ENCODE measurements at regions not wholly inside any gene's neighbourhood (a gene's known extent, or its start where the extent isn't known, plus 50 kb on each side); places are given as distances from the start of the nearest gene placed in this dataset.

GRCh38 chr7:85587785-85588184 is 400.9 kb upstream of the SEMA3D start:
- TF ChIP-seq CTCF (IDR thresholded peaks at IDR 0.05 in 8 of 11, conservative IDR thresholded peaks at IDR 0.05 in 3 of 11), result no peak
- TF ChIP-seq POLR2A (IDR thresholded peaks at IDR 0.05), result no peak
- no peak for TF ChIP-seq POLR2AphosphoS5 (IDR thresholded peaks at IDR 0.05)

Data from spleen (tissue), 7 donors.